OCI-LY7 (cell line): ENCODE measurements at regions not wholly inside any gene's neighbourhood (a gene's known extent, or its start where the extent isn't known, plus 50 kb on each side); places are given as distances from the start of the nearest gene placed in this dataset.

Source experiments
- BruUV-seq: library from RNA; stranded (reverse); fragments of 400-500 nt; replicated peaks from 2 replicates; lab custom pipeline; 2021; lab: Mats Ljungman, UMichigan
- CTCF ChIA-PET: fragments of 300-600 bp; sonication (Branson Sonifier 250); formaldehyde crosslinking; loops from one replicate; lab custom pipeline; 2022; ENCODE audit warnings: antibody characterized with exemption; ENCODE audit not compliant: unreplicated experiment; lab: Charles Lee
- POLR2A ChIA-PET: fragments of 300-600 bp; sonication (Branson Sonifier 250); formaldehyde crosslinking; loops from one replicate; lab custom pipeline; 2022; ENCODE audit warnings: antibody characterized with exemption; lab: Charles Lee
- DNase-seq: peaks from one replicate; pipeline ENCODE4 v3.0.0-alpha.2; 2015; ENCODE audit warnings: low spot score
- H2AFZ ChIP-seq: fragments of 200-600 bp; sonication (generic), shearing (Covaris generic); 2 replicates; pipeline ENCODE4 v1.6.1; 2014; ENCODE audit warnings: mild to moderate bottlenecking, antibody characterized with exemption, low read length, moderate library complexity
- H3K27ac ChIP-seq: fragments of 200-600 bp; sonication (generic); 2 replicates; pipeline ENCODE4 v1.5.1; 2014; ENCODE audit warnings: mixed run types, low read depth, mild to moderate bottlenecking, moderate library complexity, low read length, inconsistent platforms; ENCODE audit not compliant: poor library complexity, severe bottlenecking
- H3K36me3 ChIP-seq: fragments of 200-600 bp; sonication (generic); 2 replicates; pipeline ENCODE4 v1.6.1; 2014; ENCODE audit warnings: mild to moderate bottlenecking, antibody characterized with exemption, low read length, moderate library complexity, mixed read lengths; ENCODE audit not compliant: insufficient read depth
- H3K4me1 ChIP-seq: fragments of 200-600 bp; sonication (generic); 2 replicates; pipeline ENCODE4 v1.5.1; 2014; ENCODE audit warnings: mild to moderate bottlenecking, low read length; ENCODE audit not compliant: insufficient read depth, poor library complexity, severe bottlenecking
- H3K4me2 ChIP-seq: fragments of 200-600 bp; sonication (generic); 2 replicates; pipeline ENCODE4 v1.6.1; 2014; ENCODE audit warnings: mild to moderate bottlenecking, low read length
- H3K4me3 ChIP-seq: fragments of 200-600 bp; sonication (generic); 2 replicates; pipeline ENCODE4 v1.5.1; 2014; ENCODE audit warnings: mild to moderate bottlenecking, low read depth, low read length; ENCODE audit not compliant: poor library complexity, severe bottlenecking
- H3K79me2 ChIP-seq: fragments of 200-600 bp; sonication (generic); 2 replicates; pipeline ENCODE4 v1.6.1; 2016; ENCODE audit warnings: low read depth, mild to moderate bottlenecking, low read length, moderate library complexity, mixed read lengths; ENCODE audit not compliant: insufficient read depth
- H3K9me2 ChIP-seq: fragments of 200-600 bp; sonication (generic); 2 replicates; pipeline ENCODE4 v1.6.1; 2016; ENCODE audit warnings: mild to moderate bottlenecking, low read length, mixed read lengths; ENCODE audit not compliant: insufficient read depth
- H3K9me3 ChIP-seq: fragments of 200-600 bp; sonication (generic); 2 replicates; pipeline ENCODE4 v1.6.1; 2014; ENCODE audit warnings: mild to moderate bottlenecking, mixed run types, low read length, mixed read lengths
- H4K20me1 ChIP-seq: fragments of 200-600 bp; sonication (generic); 2 replicates; pipeline ENCODE4 v1.6.1; 2014; ENCODE audit warnings: mild to moderate bottlenecking, antibody characterized with exemption, low read length, moderate library complexity, mixed read lengths; ENCODE audit not compliant: insufficient read depth
- EZH2phosphoT487 ChIP-seq: fragments of 200-600 bp; sonication (generic); IDR thresholded peaks from 2 replicates; pipeline ENCODE4 v1.6.1; 2018; ENCODE audit warnings: low read depth, borderline replicate concordance, mild to moderate bottlenecking, mixed run types, antibody characterized with exemption, low read length, moderate library complexity, mixed read lengths
- intact Hi-C: fragments of 100-400 bp; cut with micrococcal nuclease; formaldehyde crosslinking; loops from one replicate; pipeline ENCODE4 v1.10.0; 2022; ENCODE audit not compliant: unreplicated experiment
- TF ChIP-seq, protein P1 (sequence below): fragments of 200-600 bp; sonication (generic); conservative IDR thresholded peaks from 2 replicates; pipeline ENCODE4 v1.5.1; 2014; ENCODE audit warnings: mild to moderate bottlenecking, antibody characterized with exemption, low read length, moderate library complexity, mixed read lengths

DNA sequence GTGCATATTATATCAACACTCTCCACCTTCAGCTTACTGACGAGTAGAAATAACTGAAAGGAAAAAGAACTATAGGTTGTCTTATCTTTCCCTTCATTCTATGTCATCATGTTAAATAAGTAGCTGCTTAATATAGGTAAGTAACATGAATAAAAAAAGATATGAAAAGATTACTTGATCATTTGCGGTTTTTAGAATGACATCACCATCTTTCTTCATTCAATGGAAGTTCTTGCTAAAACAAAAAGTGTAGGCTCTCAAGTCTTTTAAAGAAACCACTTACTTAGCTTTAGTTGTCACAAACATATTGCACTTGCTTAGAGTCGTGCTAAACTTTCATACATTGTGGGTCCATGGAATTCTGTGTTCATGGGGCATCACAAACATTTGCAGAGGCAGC, 331.1 kb upstream of the DEPDC1 start:
- no TSS peak for BruUV-seq
- H3K9me2 ChIP-seq: 0 out of 2 replicates have a peak, but pooled peaks cover 3% of the 10 kb centered on the region
- DNase-seq: no peak
- H3K4me2 ChIP-seq: no peak overlapping the region
- H3K4me1 ChIP-seq: no peaks in the 10 kb centered on the region
- H4K20me1 ChIP-seq: no peaks in the 10 kb centered on the region
- no peak overlapping the region for H3K4me3 ChIP-seq
- no peak for TF ChIP-seq EZH2phosphoT487
- TF ChIP-seq, protein P1, sequence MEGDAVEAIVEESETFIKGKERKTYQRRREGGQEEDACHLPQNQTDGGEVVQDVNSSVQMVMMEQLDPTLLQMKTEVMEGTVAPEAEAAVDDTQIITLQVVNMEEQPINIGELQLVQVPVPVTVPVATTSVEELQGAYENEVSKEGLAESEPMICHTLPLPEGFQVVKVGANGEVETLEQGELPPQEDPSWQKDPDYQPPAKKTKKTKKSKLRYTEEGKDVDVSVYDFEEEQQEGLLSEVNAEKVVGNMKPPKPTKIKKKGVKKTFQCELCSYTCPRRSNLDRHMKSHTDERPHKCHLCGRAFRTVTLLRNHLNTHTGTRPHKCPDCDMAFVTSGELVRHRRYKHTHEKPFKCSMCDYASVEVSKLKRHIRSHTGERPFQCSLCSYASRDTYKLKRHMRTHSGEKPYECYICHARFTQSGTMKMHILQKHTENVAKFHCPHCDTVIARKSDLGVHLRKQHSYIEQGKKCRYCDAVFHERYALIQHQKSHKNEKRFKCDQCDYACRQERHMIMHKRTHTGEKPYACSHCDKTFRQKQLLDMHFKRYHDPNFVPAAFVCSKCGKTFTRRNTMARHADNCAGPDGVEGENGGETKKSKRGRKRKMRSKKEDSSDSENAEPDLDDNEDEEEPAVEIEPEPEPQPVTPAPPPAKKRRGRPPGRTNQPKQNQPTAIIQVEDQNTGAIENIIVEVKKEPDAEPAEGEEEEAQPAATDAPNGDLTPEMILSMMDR: no peak
- H3K36me3 ChIP-seq: no peaks in the 10 kb centered on the region
- H3K27ac ChIP-seq: no peak overlapping the region
- CTCF ChIA-PET: no interaction called here
- POLR2A ChIA-PET: interaction anchor here (1.4 kb wide), 1 partner anchor 9 kb away, joined by 3 read pairs; no protein-coding TSS in a partner anchor
- no peaks in the 10 kb centered on the region for H3K79me2 ChIP-seq
- intact Hi-C loops: no loop called here
- no peak overlapping the region for H2AFZ ChIP-seq
- H3K9me3 ChIP-seq: no peaks in the 10 kb centered on the region

- CTCF ChIA-PET: no interaction called here
These were observed 334.4 kb upstream of the DEPDC1 start for GRCh38 chr1:68831281-68831680.

DNA sequence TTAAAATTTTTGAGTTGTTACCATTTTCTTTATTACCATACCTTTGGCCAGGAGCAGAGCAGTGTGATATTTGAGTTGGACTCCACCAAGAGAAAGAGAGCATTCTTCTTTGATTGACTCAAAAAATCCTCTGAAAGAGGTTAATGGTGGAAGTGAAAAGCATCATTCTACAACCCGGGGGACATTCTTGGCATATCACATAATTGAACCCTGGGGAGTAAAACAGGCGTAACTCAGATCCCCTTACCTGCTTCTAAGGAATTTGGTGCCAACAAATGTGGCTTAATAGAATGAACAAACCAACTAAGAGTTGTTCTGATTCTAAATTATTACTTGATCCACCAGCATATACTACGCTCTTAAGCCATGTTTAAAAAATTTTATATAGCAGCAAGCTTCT, 351.1 kb upstream of the DEPDC1 start:
- POLR2A ChIA-PET: no interaction called here
- intact Hi-C loops: no loop called here
- CTCF ChIA-PET: no interaction called here
- BruUV-seq: no TSS peak
- Histone ChIP-seq H3K9me3 (no peaks in the 10 kb centered on the region), H3K36me3 (no peaks in the 10 kb centered on the region), H3K4me2 (no peak overlapping the region), H3K27ac (no peak overlapping the region), H3K4me1 (no peaks in the 10 kb centered on the region), H3K79me2 (no peaks in the 10 kb centered on the region), H3K9me2 (no peaks in the 10 kb centered on the region), H4K20me1 (no peaks in the 10 kb centered on the region), H3K4me3 (no peak overlapping the region), H2AFZ (no peak overlapping the region)
- TF ChIP-seq, protein P1: no peak
- no peak for TF ChIP-seq EZH2phosphoT487
- no peak for DNase-seq

More at GRCh38 chr1:68831281-68831680, 334.4 kb upstream of the DEPDC1 start:
- Histone ChIP-seq H3K9me3 (no peaks in the 10 kb centered on the region), H3K4me2 (no peak overlapping the region), H4K20me1 (no peaks in the 10 kb centered on the region), H3K9me2 (0 out of 2 replicates have a peak, but pooled peaks cover 3% of the 10 kb centered on the region), H3K79me2 (no peaks in the 10 kb centered on the region), H3K27ac (no peak overlapping the region), H2AFZ (no peak overlapping the region), H3K36me3 (no peaks in the 10 kb centered on the region), H3K4me1 (no peaks in the 10 kb centered on the region), H3K4me3 (no peak overlapping the region)
- TF ChIP-seq EZH2phosphoT487: no peak
- TF ChIP-seq, protein P1: no peak
- no TSS peak for BruUV-seq
- POLR2A ChIA-PET: interaction anchor here (0.9 kb wide), 1 partner anchor 9 kb away, joined by 3 read pairs; no protein-coding TSS in a partner anchor
- intact Hi-C loops: no loop called here
- no peak for DNase-seq
